HL-60 (cell line): ENCODE measurements at regions not wholly inside any gene's neighbourhood (a gene's known extent, or its start where the extent isn't known, plus 50 kb on each side); places are given as distances from the start of the nearest gene placed in this dataset.
A peak's percentile ranks its signal among the peaks of the same experiment; 100 is the strongest.

Experiments
- DNase-seq, 2 experiments: peaks; one replicate each; pipeline ENCODE4 v3.0.0-alpha.2; 2010 to 2020; ENCODE audit warnings: low read depth in 1 of 2, low spot score in 1 of 2
- H3K27ac ChIP-seq: fragments of 250-450 bp; sonication (Bioruptor Pico); replicated peaks from 2 replicates; pipeline ENCODE4 v1.5.1; 2020; ENCODE audit warnings: mild to moderate bottlenecking, moderate library complexity
- H3K27me3 ChIP-seq: fragments of 250-450 bp; sonication (Bioruptor Pico); 2 replicates; pipeline ENCODE4 v1.5.1; 2021; ENCODE audit warnings: mild to moderate bottlenecking, moderate library complexity; ENCODE audit not compliant: insufficient read depth, poor library complexity, severe bottlenecking
- H3K4me3 ChIP-seq: replicated peaks from 2 replicates; pipeline ENCODE4 v1.5.1; 2011; ENCODE audit warnings: mild to moderate bottlenecking, control low read depth, low read length; ENCODE audit not compliant: insufficient read depth
- CTCF ChIP-seq: IDR thresholded peaks from one replicate; pipeline ENCODE4 v1.5.1; 2011; ENCODE audit warnings: low read length, control low read depth, inconsistent platforms; ENCODE audit not compliant: insufficient read depth
- GABPA ChIP-seq: IDR thresholded peaks from 2 replicates; pipeline ENCODE4 v1.6.1; 2012; ENCODE audit warnings: low read depth
- POLR2AphosphoS5 ChIP-seq: IDR thresholded peaks from 2 replicates; pipeline ENCODE4 v1.6.1; 2012; ENCODE audit warnings: low read depth
- REST ChIP-seq: IDR thresholded peaks from 2 replicates; pipeline ENCODE4 v1.6.1; 2012; ENCODE audit warnings: low read depth; ENCODE audit not compliant: insufficient replicate concordance
- SPI1 ChIP-seq: IDR thresholded peaks from 2 replicates; pipeline ENCODE4 v1.6.1; 2012; ENCODE audit warnings: low read depth, mild to moderate bottlenecking, borderline replicate concordance

GRCh38 chr14:34078117-34078743 is 127.4 kb upstream of the EGLN3 start:
- no peak overlapping the region for H3K27ac ChIP-seq
- H3K4me3 ChIP-seq: no peak overlapping the region
- TF ChIP-seq SPI1: peak; percentile 99
- no peak for TF ChIP-seq CTCF
- TF ChIP-seq REST: no peak
- TF ChIP-seq POLR2AphosphoS5: peak; percentile 50; the same call in 1 of the 2 replicates
- no peak for TF ChIP-seq GABPA
- H3K27me3 ChIP-seq: no peaks in the 10 kb centered on the region
- peak in 1 of 2 experiments; percentile 87 for DNase-seq

- H3K27me3 ChIP-seq: no peaks in the 10 kb centered on the region
- H3K27ac ChIP-seq: no peak overlapping the region
- H3K4me3 ChIP-seq: no peak overlapping the region
- no peak for DNase-seq
- TF ChIP-seq GABPA (no peak), POLR2AphosphoS5 (no peak), REST (no peak), CTCF (no peak), SPI1 (no peak)
Measured at GRCh38 chr14:34075826-34076225, 125.0 kb upstream of the EGLN3 start.

GRCh38 chr14:34075042-34075744 is 124.3 kb upstream of the EGLN3 start:
- peak overlapping the region; percentile 21 for H3K27ac ChIP-seq
- peak in 1 of 2 experiments; percentile 71 for DNase-seq
- H3K4me3 ChIP-seq: no peak overlapping the region
- no peaks in the 10 kb centered on the region for H3K27me3 ChIP-seq
- TF ChIP-seq REST: no peak
- no peak for TF ChIP-seq CTCF
- no peak for TF ChIP-seq POLR2AphosphoS5
- no peak for TF ChIP-seq SPI1
- no peak for TF ChIP-seq GABPA
